ENCODE measurements at regions not wholly inside any gene's neighbourhood (a gene's known extent, or its start where the extent isn't known, plus 50 kb on each side); places are given as distances from the start of the nearest gene placed in this dataset.

- DNase-seq, result no peak
- Histone ChIP-seq H3K36me3 (replicated peaks) (no peaks in the 10 kb centered on the region), H3K27me3 (replicated peaks) (no peaks in the 10 kb centered on the region), H3K27ac (no peak overlapping the region), H3K4me3 (ENCODE audit: low read depth, low read length) (no peak overlapping the region)
- in situ Hi-C loops (cut with HindIII; ENCODE audit: low pct_ligation_motif_present, low sequenced_read_pairs), result no loop called here
- TF ChIP-seq, protein P1, sequence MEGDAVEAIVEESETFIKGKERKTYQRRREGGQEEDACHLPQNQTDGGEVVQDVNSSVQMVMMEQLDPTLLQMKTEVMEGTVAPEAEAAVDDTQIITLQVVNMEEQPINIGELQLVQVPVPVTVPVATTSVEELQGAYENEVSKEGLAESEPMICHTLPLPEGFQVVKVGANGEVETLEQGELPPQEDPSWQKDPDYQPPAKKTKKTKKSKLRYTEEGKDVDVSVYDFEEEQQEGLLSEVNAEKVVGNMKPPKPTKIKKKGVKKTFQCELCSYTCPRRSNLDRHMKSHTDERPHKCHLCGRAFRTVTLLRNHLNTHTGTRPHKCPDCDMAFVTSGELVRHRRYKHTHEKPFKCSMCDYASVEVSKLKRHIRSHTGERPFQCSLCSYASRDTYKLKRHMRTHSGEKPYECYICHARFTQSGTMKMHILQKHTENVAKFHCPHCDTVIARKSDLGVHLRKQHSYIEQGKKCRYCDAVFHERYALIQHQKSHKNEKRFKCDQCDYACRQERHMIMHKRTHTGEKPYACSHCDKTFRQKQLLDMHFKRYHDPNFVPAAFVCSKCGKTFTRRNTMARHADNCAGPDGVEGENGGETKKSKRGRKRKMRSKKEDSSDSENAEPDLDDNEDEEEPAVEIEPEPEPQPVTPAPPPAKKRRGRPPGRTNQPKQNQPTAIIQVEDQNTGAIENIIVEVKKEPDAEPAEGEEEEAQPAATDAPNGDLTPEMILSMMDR (IDR thresholded peaks at IDR 0.05; ENCODE audit: low read depth, low read length, missing control alignments), result no peak
Measured at GRCh38 chr4:141501395-141501794, 135.0 kb upstream of the IL15 start.

- no peak overlapping the region for H3K27ac ChIP-seq
- TF ChIP-seq, protein P1 (IDR thresholded peaks at IDR 0.05; ENCODE audit: low read depth, low read length, missing control alignments), result no peak
- no peaks in the 10 kb centered on the region for H3K27me3 ChIP-seq (replicated peaks)
- in situ Hi-C loops (cut with HindIII; ENCODE audit: low pct_ligation_motif_present, low sequenced_read_pairs), result no loop called here
- H3K4me3 ChIP-seq (ENCODE audit: low read depth, low read length), result no peak overlapping the region
- no peaks in the 10 kb centered on the region for H3K36me3 ChIP-seq (replicated peaks)
- DNase-seq, result peak; percentile 18
Measured at GRCh38 chr4:141501931-141502330, 134.5 kb upstream of the IL15 start.

GRCh38 chr4:141502755-141503154 is 133.6 kb upstream of the IL15 start:
- TF ChIP-seq, protein P1 (IDR thresholded peaks at IDR 0.05; ENCODE audit: low read depth, low read length, missing control alignments), result no peak
- no peaks in the 10 kb centered on the region for H3K27me3 ChIP-seq (replicated peaks)
- no peak overlapping the region for H3K4me3 ChIP-seq (ENCODE audit: low read depth, low read length)
- H3K27ac ChIP-seq, result no peak overlapping the region
- H3K36me3 ChIP-seq (replicated peaks), result no peaks in the 10 kb centered on the region
- no peak for DNase-seq
- in situ Hi-C loops (cut with HindIII; ENCODE audit: low pct_ligation_motif_present, low sequenced_read_pairs), result no loop called here

DNA sequence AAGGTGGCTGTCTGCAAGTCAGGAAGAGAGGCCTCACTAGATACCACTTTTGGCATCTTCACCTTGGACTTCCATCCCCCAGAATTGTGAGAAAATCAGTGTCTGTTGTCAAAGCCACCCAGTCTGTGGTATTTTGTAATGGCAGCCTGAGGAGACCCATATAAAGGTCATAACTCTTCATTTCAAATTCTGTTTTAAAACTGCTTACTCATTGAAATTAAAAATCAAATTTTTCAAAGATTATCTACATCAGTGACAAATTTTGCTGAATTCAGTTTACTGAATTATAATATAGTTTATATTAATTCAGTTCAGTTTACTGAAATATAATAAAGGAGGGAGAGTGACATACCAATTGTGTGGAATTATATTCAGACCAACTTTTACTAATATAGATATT is 133.1 kb upstream of the IL15 start:
- no peaks in the 10 kb centered on the region for H3K27me3 ChIP-seq (replicated peaks)
- DNase-seq, result no peak
- H3K36me3 ChIP-seq (replicated peaks), result no peaks in the 10 kb centered on the region
- in situ Hi-C loops (cut with HindIII; ENCODE audit: low pct_ligation_motif_present, low sequenced_read_pairs), result no loop called here
- no peak overlapping the region for H3K27ac ChIP-seq
- TF ChIP-seq, protein P1 (IDR thresholded peaks at IDR 0.05; ENCODE audit: low read depth, low read length, missing control alignments), result no peak
- no peak overlapping the region for H3K4me3 ChIP-seq (ENCODE audit: low read depth, low read length)

DNA sequence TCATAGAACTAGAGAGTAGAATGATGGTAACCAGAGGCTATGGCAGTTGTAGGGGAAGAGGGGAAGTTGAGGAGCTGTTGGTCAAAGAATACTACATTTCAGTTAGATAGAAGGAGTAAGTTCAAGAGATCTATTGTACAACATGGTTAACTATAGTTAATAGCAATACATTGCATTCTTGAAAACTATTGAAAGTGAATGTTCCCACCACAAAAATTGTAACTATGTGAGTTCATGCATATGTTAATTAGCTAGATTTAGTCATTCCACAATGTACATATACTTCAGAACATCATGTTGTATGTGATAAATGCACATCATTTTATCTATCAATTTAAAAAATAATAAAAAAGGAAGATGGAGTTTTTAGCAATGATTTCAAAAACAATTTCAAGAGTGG is 125.3 kb upstream of the IL15 start:
- TF ChIP-seq, protein P1 (IDR thresholded peaks at IDR 0.05; ENCODE audit: low read depth, low read length, missing control alignments), result no peak
- in situ Hi-C loops (cut with HindIII; ENCODE audit: low pct_ligation_motif_present, low sequenced_read_pairs), result no loop called here
- no peaks in the 10 kb centered on the region for H3K27me3 ChIP-seq (replicated peaks)
- no peak overlapping the region for H3K27ac ChIP-seq
- DNase-seq, result no peak
- no peaks in the 10 kb centered on the region for H3K36me3 ChIP-seq (replicated peaks)
- H3K4me3 ChIP-seq (ENCODE audit: low read depth, low read length), result no peak overlapping the region

DNA sequence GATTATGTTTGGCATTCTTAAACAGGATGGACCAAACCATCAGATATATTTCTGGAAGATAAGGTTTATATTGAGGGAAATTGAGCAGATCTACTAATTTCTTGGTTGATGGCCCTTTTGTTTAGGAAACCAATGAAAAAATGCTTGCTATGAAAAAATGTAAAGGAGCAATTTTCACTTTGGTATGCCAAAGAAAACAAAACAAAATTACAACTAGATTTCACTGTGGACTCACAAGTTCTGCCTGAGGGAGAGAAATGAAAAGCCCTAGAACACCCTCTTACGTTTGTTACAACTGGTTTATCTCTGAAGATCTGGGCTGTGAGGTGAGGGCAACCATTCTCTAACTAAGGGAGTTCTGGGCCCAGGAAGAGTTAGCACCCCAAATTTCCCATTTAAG is 122.5 kb upstream of the IL15 start:
- DNase-seq, result no peak
- Histone ChIP-seq H3K27ac (no peak overlapping the region), H3K4me3 (ENCODE audit: low read depth, low read length) (no peak overlapping the region), H3K27me3 (replicated peaks) (no peaks in the 10 kb centered on the region), H3K36me3 (replicated peaks) (no peaks in the 10 kb centered on the region)
- in situ Hi-C loops (cut with HindIII; ENCODE audit: low pct_ligation_motif_present, low sequenced_read_pairs), result no loop called here
- TF ChIP-seq, protein P1 (IDR thresholded peaks at IDR 0.05; ENCODE audit: low read depth, low read length, missing control alignments), result no peak

All from brain microvascular endothelial cell (primary cell).